ENCODE measurements at regions not wholly inside any gene's neighbourhood (a gene's known extent, or its start where the extent isn't known, plus 50 kb on each side); places are given as distances from the start of the nearest gene placed in this dataset.
A peak's percentile ranks its signal among the peaks of the same experiment; 100 is the strongest.

GRCh38 chr6:129778793-129779192, 68.8 kb upstream of the ARHGAP18 start:
- no peak for DNase-seq

GRCh38 chr6:129777371-129777770, 67.4 kb upstream of the ARHGAP18 start:
- DNase-seq, result no peak

GRCh38 chr6:129776542-129777330, 66.8 kb upstream of the ARHGAP18 start:
- DNase-seq, result no peak

- DNase-seq, result peak; percentile 57
Measured at GRCh38 chr6:129774697-129775447, 64.9 kb upstream of the ARHGAP18 start.

GRCh38 chr6:129773304-129773703, 63.3 kb upstream of the ARHGAP18 start:
- no peak for DNase-seq

- DNase-seq, result no peak
Measured at GRCh38 chr6:129771678-129772077, 61.7 kb upstream of the ARHGAP18 start.

- no peak for DNase-seq
Measured at GRCh38 chr6:129767776-129768485, 58.0 kb upstream of the ARHGAP18 start.

- DNase-seq, result peak; percentile 15
Measured at GRCh38 chr6:129766959-129767728, 57.2 kb upstream of the ARHGAP18 start.

- no peak for DNase-seq
Measured at GRCh38 chr6:129764761-129765407, 54.9 kb upstream of the ARHGAP18 start.

GRCh38 chr6:129759796-129760605, 50.0 kb upstream of the ARHGAP18 start:
- no peak for DNase-seq

All from NCI-H748 treated with DMSO at 0.1 percent for 48 hours (cell line).